Medulla oblongata (tissue), 1 donor: ENCODE measurements at regions not wholly inside any gene's neighbourhood (a gene's known extent, or its start where the extent isn't known, plus 50 kb on each side); places are given as distances from the start of the nearest gene placed in this dataset.
"Not testable (repeated sequence)": the region's sequence is repeated elsewhere in the genome, so short reads cannot be mapped to it uniquely, and the experiment has no call there.

Source experiments
- DNase-seq: peaks from one replicate; pipeline ENCODE4 v3.0.0-alpha.2; 2015; ENCODE audit errors: extremely low spot score

DNA sequence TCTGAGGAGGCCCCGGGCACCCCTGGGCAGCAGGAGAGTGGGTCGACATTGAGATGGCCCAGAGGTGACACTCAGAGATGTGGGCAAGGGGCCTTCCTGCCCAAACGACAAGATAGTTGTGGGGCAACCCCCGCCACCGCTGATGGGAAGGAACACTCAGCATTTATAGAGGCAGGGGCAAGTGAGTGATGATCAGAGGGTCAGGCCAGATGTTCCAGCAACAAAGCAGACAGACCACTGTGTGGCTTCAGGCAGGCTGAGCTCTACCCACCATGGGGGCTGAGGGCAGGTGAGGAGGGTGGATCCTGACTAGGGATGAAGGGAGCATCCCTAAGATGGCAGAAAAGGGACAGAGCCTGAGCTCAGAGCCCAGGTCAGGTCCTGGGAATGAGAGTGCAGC is 362.7 kb downstream of the PTPRU start:
- DNase-seq: no peak

DNA sequence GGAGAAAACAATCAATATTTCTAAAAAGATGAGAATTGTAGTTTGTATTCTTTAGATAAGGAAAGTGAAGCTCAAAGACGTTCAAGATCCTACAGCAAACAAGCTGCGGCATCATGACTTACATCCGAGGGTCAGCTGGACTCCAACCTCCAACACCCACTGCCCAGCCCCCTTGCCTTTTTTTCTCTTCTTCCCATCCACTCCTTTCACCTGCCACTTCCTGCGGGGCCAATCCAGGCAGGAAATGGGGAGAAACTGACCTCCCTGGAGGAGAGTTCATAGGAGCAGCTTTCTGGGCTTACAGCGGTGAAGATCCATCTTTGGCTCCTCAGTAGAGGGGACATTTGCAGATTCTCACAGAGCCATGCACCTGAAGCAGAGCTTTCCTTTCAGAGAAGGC is 361.5 kb downstream of the PTPRU start:
- DNase-seq: no peak

DNA sequence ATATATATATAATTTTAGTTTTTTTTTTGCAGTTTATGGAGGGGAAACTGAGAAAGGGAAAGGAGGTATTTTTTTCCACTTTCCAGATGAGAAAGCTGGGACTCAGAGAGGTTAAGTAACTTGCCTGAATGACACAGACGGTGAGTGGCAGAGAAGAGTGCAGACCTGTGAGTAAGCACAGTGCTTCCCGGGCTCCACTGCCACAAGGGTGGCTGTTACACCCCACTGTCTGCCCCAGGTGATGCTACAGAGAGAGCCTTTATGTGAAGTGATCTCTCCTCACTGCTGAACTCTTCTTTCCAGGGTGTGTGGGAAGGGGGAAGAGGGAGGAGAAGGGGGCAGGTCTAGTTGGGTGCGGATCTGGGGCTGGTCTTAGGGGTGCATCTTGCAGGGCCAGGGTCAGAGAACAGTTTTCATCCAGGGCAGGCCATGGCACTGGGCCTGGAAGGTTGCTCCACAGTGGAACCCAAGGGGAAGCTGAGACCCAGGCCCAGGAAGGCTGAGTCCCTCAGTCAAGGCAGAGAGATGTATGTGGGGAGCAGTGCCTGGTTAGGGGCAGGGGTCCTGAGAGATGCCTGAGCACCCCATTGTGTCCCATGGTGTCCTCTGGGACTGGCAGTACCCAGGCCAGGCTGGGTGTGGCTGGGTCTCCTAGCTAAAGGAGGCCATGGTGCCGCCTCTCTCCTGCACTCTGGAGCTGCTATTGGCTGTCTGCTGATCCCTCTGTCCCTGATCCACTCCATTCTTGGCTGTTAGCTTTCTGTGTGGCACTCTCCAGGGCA is 357.5 kb downstream of the PTPRU start:
- DNase-seq: no peak

DNA sequence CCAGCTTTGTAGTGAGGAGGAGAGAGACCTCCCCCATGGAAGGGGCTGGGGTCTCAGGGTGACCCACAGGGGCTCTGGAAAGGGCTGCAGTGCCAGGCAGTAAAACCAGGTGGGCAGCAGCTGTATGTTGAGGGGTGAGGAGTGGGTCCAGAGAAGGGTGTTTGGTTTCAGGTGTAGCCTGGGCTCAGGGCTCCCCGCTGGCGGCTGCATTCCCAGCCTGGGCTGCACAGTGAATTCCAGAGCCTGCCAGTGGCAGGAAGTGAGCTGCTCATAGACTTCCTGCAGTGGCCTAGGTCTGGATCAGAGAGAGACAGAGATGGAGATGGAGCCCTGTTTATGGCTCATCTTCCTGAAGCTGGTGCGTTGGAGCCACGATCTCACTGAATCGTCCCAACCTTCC is 356.4 kb downstream of the PTPRU start:
- no peak for DNase-seq

DNA sequence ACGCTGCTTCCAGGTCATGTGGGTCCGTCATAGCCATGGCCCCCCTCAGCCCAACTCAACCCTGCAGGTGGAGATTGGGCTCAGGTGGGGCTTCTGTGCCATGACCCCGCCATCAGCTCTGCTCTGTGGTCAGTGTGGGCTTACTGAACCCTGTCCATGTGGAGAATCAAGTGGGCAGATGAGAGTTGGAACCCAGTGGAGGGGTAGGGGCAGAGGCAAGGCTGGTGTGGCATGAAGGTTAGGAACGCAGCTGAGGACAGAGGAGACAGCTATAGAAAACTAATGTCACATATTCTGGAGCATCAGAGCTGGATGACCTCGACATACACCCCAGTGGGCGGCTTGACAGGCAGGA is 355.9 kb downstream of the PTPRU start:
- no peak for DNase-seq

DNA sequence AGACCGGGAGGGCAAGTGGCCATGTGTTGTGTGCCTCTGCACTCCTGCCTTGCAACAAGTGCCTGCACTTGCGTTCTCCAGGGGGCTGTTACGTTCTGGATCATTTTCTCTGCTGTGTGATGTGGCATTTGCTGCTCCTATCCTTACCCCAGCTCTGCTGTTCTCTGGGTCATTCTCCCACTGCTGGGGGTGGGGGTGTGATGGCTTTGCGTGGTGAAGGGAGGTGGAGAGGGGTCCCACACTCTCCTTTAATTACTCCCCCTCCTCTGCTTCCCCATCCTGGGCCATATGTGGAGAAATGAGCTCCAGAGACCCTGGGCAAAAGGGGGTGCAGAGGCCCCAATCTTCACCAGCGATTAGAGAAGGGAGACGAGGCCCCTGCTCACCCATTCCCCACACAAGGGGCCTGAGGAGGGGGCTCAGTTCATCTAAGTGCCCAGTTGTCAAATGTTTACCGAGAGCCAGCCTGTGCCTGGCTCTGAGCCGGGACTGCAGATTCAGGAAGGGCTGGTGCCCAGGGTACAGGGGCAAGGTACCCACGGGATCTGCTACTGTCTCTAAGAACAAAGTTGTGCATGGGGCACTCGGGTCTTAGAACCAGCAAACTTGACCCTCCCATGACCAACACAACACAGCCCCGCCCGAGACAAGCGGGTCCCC is 355.4 kb downstream of the PTPRU start:
- no peak for DNase-seq

DNA sequence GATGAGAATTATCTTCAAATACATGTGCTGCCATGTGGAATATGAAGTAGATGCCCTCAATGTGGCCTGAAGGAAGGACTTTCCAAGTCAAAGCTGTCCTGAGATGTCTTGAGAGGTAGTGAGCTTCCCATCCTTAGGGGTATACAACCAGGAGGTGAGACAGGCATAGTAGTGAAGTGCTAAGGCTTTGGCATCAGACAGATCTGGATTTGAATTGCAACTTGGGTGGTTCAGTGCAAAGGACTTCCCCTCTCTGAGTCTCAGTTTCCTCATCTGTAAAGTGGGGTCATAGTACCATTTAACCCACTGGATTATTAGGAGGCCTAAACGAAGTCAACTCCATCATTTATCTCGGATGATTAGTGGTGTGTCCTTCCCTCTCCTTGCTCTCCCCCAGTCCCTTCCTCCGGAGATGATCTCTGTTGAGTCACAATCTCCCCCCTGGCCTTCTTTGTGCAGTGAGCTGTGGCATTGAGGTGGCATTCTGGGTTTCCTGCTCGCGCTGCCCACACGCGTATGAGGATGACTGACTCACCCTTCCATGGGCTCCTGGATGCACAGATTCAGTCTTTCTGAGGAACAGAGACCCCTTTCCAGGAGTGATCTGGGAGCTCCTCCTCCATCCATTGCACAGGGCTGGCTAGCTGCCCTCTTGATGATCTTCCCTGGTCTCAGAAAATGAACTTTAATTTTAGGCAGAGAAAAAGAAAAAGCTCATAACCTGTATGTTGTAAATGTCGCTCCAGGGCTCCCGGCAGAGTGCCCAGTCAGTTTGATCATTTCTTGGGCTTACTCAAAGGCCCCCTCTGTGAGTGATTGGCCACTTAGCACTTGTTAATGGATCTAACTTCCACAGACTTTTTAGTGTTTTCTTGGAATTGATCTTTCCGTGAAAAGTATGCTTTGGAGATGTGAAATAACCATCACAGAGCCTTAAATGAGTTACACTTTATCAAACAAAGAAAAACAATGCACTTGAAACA is 354.6 kb downstream of the PTPRU start:
- DNase-seq: no peak

DNA sequence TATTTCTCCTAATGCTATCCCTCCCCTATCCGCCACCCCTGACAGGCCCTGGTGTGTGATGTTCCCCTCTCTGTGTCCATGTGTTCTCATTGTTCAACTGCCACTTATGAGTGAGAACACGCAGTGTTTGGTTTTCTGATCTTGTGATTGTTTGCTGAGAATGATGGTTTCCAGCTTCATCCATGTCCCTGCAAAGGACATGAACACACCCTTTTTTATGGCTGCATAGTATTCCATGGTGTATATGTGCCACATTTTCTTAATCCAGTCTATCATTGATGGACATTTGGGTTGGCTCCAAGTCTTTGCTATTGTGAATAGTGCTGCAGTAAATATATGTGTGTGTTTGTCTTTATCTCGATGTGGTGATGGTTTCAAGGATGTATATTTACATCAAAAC is 353.4 kb downstream of the PTPRU start:
- not testable (repeated sequence) for DNase-seq

DNA sequence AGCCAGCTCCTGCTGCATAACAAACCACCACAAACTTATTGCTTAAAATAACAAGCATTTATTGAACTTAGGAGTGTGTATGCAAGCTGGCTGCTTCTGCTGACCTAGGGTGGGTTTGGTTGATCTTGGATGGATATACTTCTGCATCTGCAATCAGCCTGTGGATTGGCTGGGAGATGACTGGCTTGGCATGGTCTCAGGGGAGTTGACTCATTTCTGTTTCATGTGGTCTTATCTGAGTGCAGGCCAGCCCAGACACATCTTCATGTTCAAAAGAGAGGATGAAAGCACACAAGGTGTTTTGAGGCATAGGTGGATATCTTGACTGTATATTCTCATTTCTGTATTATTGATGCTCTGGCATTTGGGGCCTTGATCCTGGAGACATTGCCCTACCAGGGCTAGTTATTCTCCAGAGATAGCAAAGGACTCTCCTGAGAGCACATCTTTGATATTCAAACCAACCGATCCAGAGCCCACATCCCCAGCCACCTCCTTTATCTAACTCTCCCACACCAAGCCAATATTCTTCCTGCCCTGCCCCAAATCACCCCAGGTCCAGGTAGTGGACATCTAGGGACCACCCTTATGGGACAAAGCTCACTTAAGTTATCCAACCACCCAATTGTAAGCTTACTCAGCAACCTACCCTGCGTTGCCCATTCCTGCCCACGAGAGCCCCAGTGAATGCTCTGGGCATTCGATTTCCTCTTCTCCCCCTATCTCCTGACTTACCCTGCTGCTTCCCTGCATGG is 350.8 kb downstream of the PTPRU start:
- DNase-seq: no peak

DNA sequence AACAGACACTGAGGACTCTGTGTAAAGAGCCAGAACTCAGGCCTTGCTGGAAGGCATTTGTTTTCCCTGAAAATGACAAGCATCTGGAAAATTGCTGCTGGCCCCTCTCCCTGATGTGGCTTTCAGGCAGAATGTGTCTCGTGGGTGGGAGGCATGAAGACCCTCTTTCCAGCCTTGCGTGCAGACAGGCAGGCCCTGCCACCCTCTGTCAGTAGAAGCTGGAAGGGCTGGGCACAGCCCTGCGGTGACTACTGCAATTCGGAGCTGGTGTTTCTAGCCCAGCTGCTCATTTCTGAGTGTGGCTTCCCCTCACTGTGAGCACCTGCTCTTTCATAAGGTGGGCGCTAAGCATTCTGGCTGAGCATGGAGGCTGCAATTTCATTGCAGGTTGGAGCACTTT is 349.9 kb downstream of the PTPRU start:
- DNase-seq: no peak

DNA sequence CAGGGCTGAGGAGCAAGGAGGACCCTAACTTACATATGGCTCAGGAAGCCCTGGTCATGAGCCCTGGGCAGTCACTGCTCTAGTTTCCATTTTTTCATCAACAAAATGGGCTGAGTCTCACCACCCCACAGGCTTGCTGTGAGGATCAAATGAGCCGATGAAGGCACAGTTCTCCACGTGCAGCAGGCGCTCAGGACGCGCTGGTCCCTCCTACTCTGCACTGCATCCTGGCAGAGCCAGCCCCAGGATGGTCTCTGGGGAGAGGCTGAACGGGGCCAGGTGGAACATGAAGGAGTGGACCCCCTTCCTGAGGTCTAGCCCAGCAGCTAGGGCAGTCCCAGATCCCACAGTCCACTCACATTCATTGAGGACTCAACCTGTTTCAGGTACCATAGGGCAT is 349.3 kb downstream of the PTPRU start:
- DNase-seq: no peak

DNA sequence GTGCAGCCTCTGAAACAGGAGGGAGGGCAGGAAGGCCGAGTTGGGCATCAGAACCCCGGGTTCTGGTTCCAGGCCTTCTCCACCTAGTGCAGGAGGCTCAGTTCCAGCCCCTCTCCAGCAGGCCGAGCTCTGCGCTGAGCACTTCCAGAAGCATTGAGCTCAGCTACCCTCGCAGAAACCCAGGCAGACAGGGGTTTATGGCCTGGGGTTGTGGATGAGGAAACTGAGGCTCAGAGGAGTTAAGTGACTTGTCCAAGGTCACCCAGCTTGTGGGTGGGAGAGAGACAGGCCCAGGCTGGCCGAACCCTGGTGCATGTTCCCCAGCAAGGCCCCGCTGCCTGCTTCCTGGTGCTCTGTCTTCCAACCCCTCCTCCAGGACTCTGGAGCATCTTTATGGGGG is 348.9 kb downstream of the PTPRU start:
- DNase-seq: no peak

DNA sequence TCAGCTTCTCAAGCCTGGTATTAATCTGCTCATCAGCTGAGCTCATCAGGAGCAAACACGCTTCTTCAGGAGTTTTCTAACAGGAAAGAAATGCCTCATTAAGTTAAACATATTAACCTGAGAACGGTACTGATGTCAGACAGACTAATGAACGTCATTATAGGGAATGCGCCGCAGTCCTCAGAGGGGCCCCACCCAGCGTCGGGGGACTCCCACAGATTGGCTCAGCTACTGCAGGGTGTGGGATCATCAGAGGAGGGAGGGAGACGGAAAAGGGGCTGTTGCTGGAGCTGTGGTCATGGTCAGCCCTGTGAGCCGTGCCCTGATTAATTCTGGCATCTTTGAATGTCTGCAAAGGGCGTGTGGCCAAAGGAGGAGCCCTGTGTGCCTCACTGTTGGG is 348.5 kb downstream of the PTPRU start:
- DNase-seq: no peak

DNA sequence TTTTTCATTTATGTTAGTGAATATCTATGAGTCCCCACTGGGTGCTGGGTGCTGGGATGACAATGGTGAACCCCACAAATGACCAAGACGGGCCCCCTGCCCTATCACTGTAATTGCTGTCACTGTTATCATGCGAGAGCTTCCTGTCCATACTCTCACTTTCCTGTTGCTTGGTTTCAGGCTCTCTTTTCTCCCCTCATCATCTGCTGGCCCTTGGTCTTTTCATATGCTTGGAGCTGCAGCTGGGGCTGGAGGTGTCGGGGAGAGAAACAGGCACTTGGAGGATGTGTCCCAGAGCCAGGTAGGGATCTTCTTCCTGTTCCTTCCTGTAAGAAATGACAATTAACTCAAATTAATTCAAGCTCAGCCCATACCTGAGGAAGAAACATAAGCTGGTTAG is 348.0 kb downstream of the PTPRU start:
- no peak for DNase-seq

DNA sequence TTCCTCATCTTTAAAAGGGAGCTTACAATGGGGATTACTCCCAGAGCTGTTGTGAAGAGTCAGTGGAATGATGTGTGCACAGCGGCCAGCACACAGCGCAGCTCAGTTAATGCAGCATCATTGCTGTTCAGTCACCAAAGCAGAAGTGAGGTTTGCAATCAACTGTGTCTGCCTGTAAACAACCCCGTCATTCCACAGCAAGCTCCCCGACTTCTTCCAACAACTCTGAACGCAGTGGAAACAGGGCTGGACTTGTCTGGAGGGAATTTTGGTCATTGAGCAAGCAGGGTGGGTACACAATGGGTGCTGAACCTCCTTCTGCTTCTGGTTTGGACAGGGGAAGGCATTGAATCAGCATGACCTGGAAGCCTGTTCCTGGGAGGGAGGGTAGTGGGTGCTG is 347.4 kb downstream of the PTPRU start:
- no peak for DNase-seq

DNA sequence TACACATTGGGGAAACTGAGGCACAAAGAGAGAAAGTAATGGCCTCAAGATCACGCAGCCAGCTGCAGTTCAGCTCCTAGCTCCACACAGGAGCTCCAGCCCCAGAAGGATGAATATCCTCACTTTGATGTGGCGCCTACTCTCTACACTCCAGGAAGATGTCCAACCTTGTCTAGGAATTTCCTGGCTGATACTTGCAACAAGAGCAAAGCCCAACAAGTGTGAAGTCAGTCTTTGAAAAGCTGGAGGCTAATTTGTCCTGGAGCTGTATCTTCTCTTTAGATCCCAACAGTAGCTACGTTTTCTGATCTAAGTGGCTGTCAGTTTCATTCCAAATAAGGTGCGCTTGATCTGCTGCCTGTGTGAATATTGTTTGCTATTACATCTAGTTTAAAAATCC is 344.9 kb downstream of the PTPRU start:
- no peak for DNase-seq

DNA sequence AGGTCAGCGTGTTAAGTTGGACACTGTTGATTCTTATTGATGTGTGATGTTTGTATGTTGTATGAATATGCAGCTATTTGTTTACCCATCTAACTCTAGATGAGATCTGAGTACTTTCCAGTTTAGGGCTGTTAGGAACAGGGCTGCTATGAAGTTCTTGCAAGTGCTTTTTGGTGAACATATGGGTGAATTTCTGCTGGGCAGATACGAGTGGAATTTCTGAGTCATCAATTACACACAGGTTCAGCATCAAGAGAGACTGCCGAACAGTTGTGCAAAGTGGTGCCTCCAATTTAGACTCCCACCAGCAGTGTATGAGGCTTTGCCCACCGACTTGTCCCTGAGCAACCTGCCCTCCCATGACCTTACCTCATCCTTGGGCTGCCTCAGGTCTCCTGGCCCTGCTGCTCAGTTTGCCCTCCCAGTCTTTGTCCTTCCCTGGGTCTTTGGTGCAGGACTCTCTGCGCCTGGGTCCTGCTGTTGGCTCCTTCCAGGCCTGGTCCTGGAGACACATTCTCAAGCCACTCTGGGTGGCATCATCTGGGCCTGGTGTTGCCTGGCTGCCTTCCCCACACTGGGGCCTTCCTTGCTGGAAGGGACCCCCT is 343.6 kb downstream of the PTPRU start:
- DNase-seq: no peak

DNA sequence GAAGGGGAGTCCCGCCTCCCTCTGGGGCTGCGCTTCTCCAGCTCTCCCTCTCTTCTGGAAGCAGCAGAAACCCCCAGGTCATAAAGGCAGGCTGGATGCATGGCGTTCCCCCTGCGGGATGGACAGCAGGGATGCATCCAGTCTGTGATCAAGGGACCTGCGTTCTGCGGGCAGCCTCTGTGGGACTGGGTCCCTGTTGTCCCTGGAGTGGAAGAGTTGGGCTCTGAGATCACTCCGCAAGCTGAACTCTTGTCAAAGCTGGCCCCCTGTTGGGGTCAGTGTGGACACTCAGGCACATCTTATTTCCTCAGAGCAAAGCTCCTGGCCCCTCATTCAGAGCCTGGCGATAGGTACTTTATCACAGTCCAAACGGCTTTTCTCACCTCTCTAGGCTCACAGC is 341.2 kb downstream of the PTPRU start:
- DNase-seq: no peak

DNA sequence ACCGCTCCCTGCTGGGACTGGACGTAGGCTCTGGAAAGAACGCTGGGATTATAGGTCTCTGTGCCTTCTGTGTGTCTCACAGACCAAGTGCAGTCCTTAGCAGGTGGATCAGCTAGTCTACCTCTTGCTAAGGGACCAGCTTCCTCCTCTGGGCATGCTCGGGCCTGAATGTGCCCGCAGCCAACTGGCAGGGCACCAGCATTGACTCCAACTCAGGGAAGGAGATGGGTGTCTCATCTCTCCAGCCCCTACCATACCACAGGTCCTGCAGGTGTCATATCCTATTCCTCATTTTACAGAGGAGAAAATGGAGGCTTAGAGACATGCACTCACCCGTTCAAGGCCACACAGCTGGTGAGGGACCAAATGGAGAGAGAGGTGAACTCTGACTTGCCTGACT is 340.2 kb downstream of the PTPRU start:
- DNase-seq: no peak

DNA sequence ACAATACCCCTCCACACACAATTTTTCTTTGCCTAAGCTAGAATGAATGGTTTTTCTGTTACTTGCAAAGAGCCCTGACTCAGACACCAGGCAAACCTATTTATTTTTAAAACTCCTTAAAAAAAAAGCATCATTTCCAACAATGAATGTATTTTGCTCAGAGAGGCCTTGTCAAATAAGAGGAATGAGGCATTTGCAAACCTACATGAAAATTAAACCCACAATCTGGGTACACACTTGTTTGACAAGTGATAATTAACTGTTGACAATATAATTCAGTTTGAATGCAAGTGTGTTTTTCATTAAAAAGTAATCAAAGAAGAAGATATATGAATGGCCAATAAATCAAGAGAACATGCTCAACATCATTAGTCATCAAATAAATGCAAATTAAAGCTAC is 339.5 kb downstream of the PTPRU start:
- no peak for DNase-seq

DNA sequence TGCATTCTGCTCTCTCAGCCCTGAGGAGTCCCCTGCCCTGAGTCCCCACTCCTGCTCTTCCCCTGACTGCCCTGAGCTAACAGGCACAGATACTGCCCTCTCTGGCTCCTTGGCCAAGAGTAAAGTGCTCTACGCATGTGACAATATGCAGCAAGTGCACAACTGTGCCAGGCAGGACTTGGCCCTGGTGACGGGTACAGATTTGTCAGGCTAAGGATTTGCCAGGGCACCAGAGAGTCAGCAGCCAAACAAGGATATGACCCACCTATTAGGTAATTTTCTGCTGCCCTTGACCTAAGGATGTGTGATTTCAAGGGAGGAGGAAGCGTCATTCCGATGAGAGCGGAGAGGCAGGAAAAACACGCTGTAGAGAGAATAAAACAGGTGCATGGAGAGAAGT is 339.0 kb downstream of the PTPRU start:
- DNase-seq: no peak
